ENCODE measurements at regions not wholly inside any gene's neighbourhood (a gene's known extent, or its start where the extent isn't known, plus 50 kb on each side); places are given as distances from the start of the nearest gene placed in this dataset.

DNA sequence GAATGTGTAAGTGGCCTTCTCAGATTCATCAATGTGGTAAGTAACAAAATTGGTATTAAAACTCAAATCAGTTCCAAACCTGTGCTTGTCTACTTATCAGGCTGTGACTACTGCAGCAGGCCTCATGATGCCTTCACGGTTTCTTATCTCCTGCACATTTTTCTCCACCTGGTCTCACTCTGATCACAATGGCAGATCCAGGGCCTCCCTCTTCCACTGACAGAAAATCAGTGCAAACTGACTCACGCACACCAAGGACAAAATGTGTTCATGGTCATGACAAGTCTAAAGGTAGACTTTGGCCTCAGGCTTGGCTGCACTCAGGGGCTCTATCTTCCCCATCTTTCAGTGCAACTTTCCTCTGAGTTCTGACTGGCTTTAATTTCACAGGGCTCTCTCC lies 56.7 kb upstream of the ATP1A1 start (continued):
- TF ChIP-seq EZH2 (conservative IDR thresholded peaks at IDR 0.05; ENCODE audit: low read depth, low read length) = no peak
- TF ChIP-seq, protein P1, sequence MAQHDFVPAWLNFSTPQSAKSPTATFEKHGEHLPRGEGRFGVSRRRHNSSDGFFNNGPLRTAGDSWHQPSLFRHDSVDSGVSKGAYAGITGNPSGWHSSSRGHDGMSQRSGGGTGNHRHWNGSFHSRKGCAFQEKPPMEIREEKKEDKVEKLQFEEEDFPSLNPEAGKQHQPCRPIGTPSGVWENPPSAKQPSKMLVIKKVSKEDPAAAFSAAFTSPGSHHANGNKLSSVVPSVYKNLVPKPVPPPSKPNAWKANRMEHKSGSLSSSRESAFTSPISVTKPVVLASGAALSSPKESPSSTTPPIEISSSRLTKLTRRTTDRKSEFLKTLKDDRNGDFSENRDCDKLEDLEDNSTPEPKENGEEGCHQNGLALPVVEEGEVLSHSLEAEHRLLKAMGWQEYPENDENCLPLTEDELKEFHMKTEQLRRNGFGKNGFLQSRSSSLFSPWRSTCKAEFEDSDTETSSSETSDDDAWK (CRISPR knock-in tag; IDR thresholded peaks at IDR 0.05) = no peak
- TF ChIP-seq, protein P2, sequence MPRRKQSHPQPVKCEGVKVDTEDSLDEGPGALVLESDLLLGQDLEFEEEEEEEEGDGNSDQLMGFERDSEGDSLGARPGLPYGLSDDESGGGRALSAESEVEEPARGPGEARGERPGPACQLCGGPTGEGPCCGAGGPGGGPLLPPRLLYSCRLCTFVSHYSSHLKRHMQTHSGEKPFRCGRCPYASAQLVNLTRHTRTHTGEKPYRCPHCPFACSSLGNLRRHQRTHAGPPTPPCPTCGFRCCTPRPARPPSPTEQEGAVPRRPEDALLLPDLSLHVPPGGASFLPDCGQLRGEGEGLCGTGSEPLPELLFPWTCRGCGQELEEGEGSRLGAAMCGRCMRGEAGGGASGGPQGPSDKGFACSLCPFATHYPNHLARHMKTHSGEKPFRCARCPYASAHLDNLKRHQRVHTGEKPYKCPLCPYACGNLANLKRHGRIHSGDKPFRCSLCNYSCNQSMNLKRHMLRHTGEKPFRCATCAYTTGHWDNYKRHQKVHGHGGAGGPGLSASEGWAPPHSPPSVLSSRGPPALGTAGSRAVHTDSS (CRISPR knock-in tag; conservative IDR thresholded peaks at IDR 0.05) = no peak

- ATAC-seq = peak; percentile 68
- Histone ChIP-seq H3K9me3 (ENCODE audit: low read length) (no peaks in the 10 kb centered on the region), H3K9ac (ENCODE audit: insufficient read depth, low read depth, low read length) (no peak overlapping the region), H3K79me2 (ENCODE audit: insufficient read depth, low read length) (no peaks in the 10 kb centered on the region), H4K20me1 (ENCODE audit: insufficient read depth, low read length) (no peaks in the 10 kb centered on the region), H3K4me3 (replicated peaks in 1 of 3; ENCODE audit: insufficient read depth in 1 of 3, low read depth in 2 of 3, low read length in 3 of 3) (no peak overlapping the region), H3K4me1 (ENCODE audit: insufficient read depth, low read length) (peaks cover 82% of the 10 kb centered on the region), H2AFZ (ENCODE audit: low read length) (no peak overlapping the region), H3K27ac (ENCODE audit: extremely low read length, insufficient read depth, low read length) (no peak overlapping the region), H3K27me3 (ENCODE audit: control insufficient read depth in 1 of 2, insufficient read depth in 2 of 2, low read length in 2 of 2) (no peaks in the 10 kb centered on the region), H3K4me2 (ENCODE audit: low read depth, low read length) (peak overlapping the region; percentile 39), H3K36me3 (replicated peaks in 1 of 2; ENCODE audit: control insufficient read depth in 1 of 2, insufficient read depth in 2 of 2, low read length in 2 of 2) (no peaks in the 10 kb centered on the region)
- 9% methylated on average over 9 of the region's 9 CpGs for WGBS (ENCODE audit: low lambda C conversion rate)
- TF ChIP-seq, protein P3, sequence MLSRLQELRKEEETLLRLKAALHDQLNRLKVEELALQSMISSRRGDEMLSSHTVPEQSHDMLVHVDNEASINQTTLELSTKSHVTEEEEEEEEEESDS (CRISPR knock-in tag; IDR thresholded peaks at IDR 0.05; ENCODE audit: borderline replicate concordance) = no peak
- POLR2A ChIA-PET = interaction anchor here (1.6 kb wide), 1 partner anchor 54 kb away, joined by 3 read pairs; the partner anchor contains the start of gene ATP1A1
- in situ Hi-C loops (cut with HindIII; ENCODE audit: extremely low pct_ligation_motif_present, low pct_unique_long_range_greater_than_20kb) (no loop called here), intact Hi-C loops (cut with micrococcal nuclease; ENCODE audit: unreplicated experiment) (no loop called here)
- CTCF ChIA-PET (ENCODE audit: low intra/inter-chr PET ratio, low total read pairs) = no interaction called here
- no peak for FAIRE-seq
- BruUV-seq (replicated peaks) = no TSS peak
- peak; percentile 50 for DNase-seq (ENCODE audit: low spot score)
Observed at GRCh38 chr1:116318897-116319296, 54.1 kb upstream of the ATP1A1 start.
